ENCODE measurements at regions not wholly inside any gene's neighbourhood (a gene's known extent, or its start where the extent isn't known, plus 50 kb on each side); places are given as distances from the start of the nearest gene placed in this dataset.

DNA sequence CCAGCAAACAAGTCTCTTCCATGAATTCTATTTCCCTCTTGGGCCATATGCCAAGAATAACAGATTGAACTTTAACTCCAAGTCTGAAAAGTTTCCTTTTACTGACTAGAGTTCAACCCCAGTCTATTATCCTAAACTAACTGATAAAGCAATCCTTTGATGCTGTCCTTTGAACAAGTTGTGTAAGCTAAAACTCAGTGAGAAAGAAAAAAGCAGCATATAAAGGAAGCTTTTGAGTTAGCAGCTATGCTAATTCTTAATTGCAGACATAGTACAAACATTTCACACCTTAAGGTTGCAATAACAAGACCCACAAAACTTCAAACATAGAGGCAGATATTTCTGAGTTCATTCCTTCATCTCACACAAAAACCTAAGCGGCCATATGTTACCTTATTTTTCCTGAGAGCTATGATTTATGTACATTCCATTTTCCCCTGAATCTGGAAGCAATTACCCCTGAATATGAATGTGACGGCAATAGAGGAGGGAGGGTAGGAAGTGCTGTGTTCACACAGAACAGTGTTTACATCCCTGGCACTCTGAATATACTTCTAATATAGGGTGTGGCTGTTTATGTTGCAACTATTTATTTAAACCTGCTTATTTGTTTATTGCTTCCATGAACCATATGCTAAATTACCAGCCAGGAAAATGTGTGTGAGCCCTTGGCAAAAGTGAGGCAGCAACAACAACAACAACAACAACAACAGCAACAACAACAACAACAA is 180.6 kb downstream of the IRS1 start:
- no peak for DNase-seq

- no peak for DNase-seq
Observed at GRCh38 chr2:226618544-226618874, 181.1 kb downstream of the IRS1 start.

- no peak for DNase-seq
Observed at GRCh38 chr2:226615891-226616290, 183.7 kb downstream of the IRS1 start.

DNA sequence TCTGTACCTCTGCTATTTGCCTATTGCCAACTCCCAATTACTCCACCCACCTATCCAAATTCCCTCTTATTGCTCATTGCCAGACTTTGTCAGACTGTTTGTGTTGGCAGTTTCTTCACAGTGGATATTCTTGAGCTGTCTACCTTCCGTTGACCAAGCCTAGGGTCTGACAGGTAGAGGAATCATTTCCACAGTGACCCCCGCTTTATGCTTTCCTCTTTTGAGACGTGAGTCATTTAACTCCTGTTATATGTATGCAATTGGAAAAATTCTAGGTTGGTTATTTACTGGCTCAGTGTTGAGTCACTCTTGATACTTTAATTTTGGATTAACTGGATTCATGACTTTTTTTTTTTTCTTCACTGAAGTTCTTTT is 187.7 kb downstream of the IRS1 start:
- no peak for DNase-seq

GRCh38 chr2:226611196-226611943 is 188.2 kb downstream of the IRS1 start:
- DNase-seq, result no peak

DNA sequence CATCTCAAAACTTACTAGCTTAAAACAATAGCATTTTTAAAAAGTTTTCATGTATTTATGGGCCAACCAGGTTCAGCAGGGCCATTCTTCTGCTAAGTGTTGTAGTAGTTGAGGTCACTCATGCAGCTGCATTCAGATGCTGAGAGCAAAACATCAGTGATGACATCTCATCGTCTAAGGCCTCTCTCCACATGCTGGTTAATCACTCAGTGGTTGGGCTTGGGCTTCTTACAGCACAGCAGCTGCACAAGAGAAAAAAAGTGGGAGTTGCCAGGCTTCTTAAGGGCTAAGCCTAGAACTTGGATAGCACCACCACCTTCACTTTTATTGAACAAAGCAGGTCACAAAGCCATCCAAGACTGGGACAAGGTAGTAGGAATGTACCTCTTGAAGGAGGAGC is 190.3 kb downstream of the IRS1 start:
- no peak for DNase-seq

DNA sequence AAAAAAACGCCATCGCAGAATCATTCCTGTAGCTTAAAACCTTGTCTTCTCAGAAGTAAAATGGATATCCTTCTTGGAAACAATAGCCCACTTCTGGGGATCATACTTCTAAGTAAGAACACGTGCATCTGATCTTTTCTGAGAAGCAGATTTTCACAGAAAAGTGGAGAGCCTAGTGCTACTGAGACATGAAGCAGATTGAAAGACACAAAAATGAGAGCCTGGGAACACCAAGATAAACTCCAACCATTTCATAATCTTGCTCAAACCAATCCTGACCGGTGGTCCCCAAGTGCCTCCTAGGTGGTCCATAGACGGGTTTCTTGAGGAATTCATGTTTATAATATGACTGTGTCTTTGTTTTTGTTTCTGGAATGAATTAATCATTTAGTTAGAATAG is 191.2 kb downstream of the IRS1 start:
- no peak for DNase-seq

DNA sequence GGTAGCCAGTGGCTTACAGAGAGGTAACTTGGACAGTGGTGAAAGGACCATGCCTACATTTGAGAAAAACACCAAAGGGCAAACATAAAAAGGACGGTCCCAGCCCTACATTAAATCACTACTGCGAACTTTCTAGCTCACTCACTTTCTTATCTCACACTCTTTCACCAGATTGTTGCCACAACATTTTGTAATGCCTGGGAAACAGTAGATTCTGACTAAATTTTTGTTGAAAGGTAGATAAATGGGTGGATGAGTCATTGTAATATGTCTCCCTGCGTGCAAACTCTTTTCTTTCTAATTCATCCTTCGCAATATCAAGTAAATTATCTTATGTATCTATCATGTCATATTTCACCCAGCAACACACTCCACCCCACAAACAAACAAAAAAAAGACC is 192.2 kb downstream of the IRS1 start:
- DNase-seq, result no peak

DNA sequence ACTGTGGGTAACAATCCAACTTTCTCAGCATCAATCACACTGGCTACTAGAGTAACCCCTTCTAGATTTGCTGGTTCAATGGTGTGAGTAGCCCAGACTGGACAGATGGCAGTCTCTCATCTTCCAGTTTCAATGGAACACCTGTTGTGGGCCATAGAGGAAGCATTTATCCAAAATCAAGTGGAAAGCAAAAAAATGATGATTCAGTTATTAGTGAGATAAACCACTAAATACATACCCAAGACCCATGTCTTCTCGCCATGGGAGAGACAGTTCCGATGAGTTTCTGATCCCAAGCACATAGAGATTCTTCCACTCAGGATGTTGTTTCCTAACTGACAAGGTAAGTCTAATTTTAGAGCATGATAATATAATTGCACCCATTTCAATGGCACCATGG is 194.0 kb downstream of the IRS1 start:
- no peak for DNase-seq

DNA sequence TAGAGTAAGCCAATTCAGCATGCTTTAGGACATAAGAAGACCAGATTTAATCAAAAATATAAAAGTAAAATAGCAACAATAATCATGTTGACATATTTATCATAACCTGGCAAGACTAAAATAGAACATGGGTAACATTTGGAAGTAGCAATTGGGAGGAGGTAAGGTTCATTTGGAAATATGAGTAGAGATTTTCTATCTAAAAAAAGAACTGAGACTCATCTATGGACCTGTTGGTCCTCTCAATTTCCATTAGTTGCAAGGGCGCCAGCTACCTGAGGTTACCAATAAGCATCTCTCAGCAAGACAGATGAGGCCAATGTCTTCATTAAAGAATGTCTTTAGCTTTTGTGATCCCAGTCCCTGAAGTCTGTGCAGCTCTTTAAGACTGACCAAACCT is 196.0 kb downstream of the IRS1 start:
- no peak for DNase-seq

DNA sequence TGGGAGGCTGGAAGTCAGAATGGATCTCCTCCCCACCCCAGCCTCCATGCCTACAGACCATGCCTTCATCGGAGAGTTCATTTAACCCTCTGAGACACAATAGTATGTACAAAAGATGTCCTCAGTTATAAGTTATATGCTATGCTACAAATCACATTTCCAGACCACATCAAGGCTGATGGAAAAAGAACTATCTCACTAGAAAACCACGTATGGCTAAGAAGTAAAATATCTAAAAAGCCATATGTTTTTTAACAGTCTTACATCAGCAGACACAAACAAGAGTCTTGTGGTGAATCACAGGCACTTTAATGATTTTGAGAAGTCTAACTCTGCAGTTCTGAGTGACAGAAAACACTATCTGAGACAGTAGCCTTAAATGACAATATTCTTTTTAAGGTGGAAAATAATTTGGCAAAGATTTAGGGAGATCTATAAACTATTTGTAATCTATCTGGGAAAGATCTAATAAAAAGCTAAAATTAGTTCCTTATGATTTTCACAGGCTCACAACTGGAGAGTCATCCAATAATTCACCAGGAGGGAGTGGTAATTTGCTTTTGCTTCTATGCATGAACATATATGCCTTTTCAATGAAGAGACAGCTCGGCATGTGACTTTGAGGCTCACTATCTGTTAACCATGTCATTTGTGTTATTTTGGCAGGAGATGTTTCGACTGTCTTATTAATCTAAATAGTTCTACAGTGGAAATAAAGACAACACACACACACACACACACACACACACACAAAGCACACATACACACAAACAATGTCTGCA is 197.5 kb downstream of the IRS1 start:
- no peak for DNase-seq

DNA sequence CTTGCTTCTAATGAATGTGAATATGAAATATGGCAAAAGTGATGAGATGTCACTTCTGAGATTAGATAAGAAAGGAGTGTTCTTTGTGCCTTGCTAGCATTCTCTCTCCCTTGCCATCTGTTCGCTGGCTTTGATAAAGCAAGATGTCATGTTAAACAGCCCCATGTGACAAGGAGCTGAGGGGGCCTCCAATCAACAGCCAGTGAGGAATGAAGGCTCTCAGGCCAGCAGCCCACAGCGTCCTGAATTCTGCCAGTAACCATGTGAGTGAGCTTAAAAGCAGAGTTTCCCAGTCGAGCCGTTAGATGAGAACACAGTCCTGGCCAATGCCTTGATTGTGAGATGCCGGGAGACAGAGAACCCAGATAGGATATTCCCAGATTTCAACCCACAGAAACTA is 198.8 kb downstream of the IRS1 start:
- no peak for DNase-seq

GRCh38 chr2:226600184-226600583 is 199.4 kb downstream of the IRS1 start:
- no peak for DNase-seq

DNA sequence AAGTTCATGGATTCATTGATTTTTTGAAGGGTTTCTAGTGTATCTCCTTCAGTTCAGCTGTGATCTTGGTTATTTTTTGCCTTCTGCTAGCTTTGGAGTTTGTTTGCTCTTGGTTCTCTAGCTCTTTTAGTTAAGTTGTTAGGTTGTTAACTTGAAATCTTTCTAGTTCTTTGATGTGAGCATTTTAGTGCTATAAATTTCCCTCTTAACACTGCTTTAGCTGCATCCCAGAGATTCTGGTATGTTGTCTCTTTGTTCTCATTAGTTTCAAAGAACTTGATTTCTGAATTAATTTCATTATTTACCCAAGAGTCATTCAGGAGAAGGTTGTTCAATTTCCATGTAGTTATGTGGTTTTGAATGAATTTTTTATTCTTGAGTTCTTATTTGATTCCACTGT is 210.6 kb downstream of the IRS1 start:
- DNase-seq, result no peak

DNA sequence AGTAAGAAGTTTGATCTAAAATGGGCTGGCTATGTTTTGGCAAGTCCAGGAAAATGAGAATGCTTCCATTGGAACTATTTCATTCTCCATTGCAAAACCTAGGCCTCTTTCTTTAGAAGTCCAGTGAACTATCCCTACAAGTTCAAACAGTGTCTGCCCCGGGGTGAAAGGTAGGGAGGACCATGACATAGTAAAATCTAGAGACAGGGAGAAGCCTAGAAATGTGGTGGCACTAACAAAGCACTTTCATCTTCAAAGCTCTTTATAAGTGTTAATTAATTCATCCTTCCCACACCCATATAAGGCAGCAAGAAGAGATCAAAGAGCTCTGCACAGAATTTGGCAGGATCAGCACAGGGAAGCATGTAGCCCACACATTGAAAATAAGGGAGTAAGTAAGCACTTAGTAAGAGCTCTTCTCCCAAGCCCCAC is 214.5 kb downstream of the IRS1 start:
- DNase-seq, result no peak

- DNase-seq, result no peak
Observed at GRCh38 chr2:226584518-226585055, 215.0 kb downstream of the IRS1 start.

DNA sequence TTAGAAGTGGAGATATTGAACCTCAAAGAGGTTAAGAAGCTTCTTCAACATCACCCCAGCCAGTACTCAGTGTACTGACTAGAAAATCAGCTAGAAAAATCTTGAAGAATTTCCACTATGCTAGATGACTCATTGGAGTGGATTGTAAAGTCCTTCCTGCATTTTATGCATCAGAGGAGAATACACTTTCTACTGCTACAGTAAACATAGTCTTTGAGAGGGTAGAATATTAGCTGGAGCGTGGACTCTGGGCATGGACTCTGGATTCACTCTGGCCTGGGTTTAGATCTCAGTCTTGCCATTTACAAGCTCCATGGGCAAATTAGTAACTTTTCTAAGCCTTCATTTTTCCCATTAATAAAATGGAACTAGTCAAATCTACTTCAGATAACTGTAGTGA is 215.9 kb downstream of the IRS1 start:
- peak; percentile 16 for DNase-seq

GRCh38 chr2:226581661-226582060 is 218.0 kb downstream of the IRS1 start:
- DNase-seq, result no peak

GRCh38 chr2:226581004-226581403 is 218.6 kb downstream of the IRS1 start:
- DNase-seq, result no peak

DNA sequence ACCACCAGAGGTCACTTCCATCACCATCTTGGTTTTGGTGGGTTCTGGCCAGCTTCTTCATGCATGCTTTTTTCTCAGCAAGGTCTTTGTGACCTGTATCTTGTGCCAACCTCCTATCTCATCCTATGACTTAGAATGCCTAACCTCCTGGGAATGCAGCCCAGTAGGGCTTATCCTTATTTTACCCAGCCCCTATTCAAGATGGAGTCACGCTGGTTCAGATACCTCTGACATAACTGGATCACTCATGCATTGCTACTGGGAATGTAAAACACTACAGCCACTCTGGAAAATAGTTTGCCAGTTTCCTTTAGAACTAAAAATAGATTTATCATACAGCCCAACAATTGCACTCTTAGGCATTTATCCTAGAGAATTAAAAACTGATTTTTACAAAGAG is 219.2 kb downstream of the IRS1 start:
- no peak for DNase-seq

DNA sequence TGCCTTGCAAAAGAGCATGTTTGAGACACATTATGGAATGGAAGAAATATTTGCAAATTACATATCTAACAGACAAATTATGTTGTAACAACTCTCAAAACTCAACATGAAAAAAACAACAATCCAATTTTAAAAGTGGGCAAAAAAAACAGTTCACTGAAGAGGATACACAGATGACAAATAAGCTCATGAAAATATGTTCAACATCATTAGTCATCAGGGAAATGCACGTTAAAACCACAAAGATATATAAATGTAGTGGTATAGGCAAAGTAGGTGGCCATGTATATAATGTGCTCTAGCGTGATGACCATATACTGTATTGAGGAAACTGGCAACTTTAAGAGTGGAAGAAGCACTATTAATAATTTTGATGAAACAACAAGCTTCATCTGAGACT is 220.1 kb downstream of the IRS1 start:
- no peak for DNase-seq

DNA sequence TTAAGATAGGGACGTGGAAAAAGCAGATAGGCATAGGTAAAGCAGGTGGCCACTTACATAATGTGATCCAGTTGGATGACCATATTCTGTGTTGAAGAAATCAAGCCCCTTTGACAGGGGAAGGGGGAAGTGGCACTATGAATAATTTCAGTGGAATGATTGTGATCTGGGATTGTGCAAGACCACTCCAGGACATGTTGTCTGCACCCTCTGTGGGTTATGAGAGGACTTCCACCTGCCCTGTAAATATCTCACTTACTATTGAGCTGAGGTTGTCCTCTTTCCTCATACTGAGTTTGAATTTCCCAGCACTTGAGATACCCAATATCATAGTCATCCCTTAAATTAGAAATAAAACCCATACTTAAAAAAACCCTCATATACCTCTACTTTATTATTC is 220.7 kb downstream of the IRS1 start:
- DNase-seq, result no peak

- DNase-seq, result no peak
Observed at GRCh38 chr2:226578373-226578772, 221.2 kb downstream of the IRS1 start.

DNA sequence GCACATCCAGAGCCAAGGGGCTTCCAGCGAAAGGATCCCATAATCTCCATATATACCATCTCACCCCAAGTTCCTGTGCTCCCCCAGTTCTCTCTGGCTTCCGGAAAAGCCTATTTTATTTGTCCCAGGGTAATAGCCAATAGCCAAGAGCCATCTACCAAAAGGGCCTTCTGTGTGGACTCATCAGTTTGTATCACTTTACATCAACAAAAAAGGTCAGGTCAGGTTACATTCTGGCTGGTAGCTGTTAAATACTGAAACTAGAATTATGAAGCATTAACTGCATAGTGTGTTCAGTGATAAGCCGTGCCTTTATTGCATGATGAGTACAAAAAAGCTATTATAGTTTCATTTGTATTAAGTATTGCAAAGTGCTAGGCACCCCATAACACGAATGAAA is 223.7 kb downstream of the IRS1 start:
- no peak for DNase-seq
